ENCODE measurements at regions not wholly inside any gene's neighbourhood (a gene's known extent, or its start where the extent isn't known, plus 50 kb on each side); places are given as distances from the start of the nearest gene placed in this dataset.

DNA sequence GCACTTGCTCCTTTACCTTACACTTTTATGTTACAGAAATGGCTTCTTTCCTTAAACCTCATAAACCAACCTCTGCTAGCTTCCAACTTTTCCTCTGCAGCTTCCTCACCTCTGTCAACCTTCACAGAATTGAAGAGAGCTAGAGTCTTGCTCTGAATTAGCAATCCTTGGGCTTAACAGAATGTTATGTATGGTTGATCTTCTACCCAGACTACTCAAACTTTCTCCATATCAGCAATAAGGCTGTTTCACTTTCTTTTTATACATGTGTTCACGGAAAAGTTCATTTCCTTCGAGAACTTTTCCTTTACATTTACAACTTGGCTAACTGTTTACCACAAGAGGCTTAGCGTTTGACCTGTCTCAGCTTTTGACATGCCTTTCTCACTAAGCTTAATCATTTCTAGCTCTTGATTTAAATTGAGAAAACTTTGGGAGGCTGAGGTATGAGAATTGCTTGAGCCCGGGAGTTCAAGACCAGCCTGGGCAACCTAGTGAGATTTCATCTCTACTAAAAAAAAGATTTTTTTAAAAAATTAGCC is 207.3 kb downstream of the BMP7 start:
- no peak overlapping the region for H3K9ac ChIP-seq
- H4K20me1 ChIP-seq (ENCODE audit: low read depth): no peaks in the 10 kb centered on the region
- H3K36me3 Mint-ChIP-seq: no peaks in the 10 kb centered on the region
- H3K9me3 ChIP-seq (ENCODE audit: low read depth): no peaks in the 10 kb centered on the region
- H3K4me2 ChIP-seq: no peak overlapping the region
- peaks cover 54% of the 10 kb centered on the region for H3K27me3 ChIP-seq
- H3K4me3 Mint-ChIP-seq: no peak overlapping the region
- no peak overlapping the region for H3K4me3 ChIP-seq
- H3K27me3 Mint-ChIP-seq (ENCODE audit: insufficient read depth, low read depth): peaks cover 18% of the 10 kb centered on the region
- H3K4me1 Mint-ChIP-seq: peaks cover 20% of the 10 kb centered on the region
- H3K4me1 ChIP-seq: peaks cover 4% of the 10 kb centered on the region
- no peaks in the 10 kb centered on the region for H3F3A ChIP-seq (ENCODE audit: low read depth)
- no peaks in the 10 kb centered on the region for H3K36me3 ChIP-seq
- H3K9me3 Mint-ChIP-seq: peaks cover 8% of the 10 kb centered on the region
- no peaks in the 10 kb centered on the region for H3K79me2 ChIP-seq (ENCODE audit: low read depth)
- H3K27ac ChIP-seq: no peak overlapping the region
- no peak overlapping the region for H3K27ac Mint-ChIP-seq
- no peak for TF ChIP-seq EZH2 (IDR thresholded peaks at IDR 0.05)
- TF ChIP-seq, protein P1, sequence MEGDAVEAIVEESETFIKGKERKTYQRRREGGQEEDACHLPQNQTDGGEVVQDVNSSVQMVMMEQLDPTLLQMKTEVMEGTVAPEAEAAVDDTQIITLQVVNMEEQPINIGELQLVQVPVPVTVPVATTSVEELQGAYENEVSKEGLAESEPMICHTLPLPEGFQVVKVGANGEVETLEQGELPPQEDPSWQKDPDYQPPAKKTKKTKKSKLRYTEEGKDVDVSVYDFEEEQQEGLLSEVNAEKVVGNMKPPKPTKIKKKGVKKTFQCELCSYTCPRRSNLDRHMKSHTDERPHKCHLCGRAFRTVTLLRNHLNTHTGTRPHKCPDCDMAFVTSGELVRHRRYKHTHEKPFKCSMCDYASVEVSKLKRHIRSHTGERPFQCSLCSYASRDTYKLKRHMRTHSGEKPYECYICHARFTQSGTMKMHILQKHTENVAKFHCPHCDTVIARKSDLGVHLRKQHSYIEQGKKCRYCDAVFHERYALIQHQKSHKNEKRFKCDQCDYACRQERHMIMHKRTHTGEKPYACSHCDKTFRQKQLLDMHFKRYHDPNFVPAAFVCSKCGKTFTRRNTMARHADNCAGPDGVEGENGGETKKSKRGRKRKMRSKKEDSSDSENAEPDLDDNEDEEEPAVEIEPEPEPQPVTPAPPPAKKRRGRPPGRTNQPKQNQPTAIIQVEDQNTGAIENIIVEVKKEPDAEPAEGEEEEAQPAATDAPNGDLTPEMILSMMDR (IDR thresholded peaks at IDR 0.05): no peak
- no peak for TF ChIP-seq EZH2phosphoT487 (IDR thresholded peaks at IDR 0.05)
- no peak for DNase-seq (ENCODE audit: low spot score)
- no peak overlapping the region for H2AFZ ChIP-seq (replicated peaks)

DNA sequence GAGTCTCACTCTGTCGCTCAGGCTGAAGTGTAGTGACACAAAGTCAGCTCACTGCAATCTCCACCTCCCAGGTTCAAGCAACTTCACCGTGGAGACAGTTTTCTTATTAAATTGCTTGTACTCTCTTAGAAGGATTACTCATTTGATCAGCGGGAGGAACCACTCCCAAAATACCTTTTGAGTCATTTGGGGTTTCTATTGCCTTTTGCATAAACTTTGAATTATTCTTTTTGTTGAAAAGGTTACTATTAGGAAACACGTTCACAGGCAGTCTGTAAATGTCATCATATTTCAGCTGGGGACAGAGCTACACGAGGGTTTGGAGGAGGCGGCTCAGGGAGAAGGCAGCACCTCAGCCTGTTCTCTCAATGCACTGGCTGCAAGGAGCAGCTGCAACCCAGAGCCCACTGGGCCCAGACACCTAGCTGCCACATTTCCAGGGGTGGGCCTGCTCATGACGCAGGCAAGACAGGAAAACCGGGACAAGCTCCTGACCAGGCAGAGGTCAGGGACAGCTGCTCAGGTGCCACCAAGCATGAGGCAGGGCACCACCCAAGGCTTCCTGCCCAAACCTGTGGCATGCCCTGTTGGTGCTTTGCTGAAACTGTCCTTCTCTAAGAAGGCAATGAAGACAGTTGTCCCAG is 205.9 kb downstream of the BMP7 start:
- H3K9me3 ChIP-seq (ENCODE audit: low read depth): no peaks in the 10 kb centered on the region

DNA sequence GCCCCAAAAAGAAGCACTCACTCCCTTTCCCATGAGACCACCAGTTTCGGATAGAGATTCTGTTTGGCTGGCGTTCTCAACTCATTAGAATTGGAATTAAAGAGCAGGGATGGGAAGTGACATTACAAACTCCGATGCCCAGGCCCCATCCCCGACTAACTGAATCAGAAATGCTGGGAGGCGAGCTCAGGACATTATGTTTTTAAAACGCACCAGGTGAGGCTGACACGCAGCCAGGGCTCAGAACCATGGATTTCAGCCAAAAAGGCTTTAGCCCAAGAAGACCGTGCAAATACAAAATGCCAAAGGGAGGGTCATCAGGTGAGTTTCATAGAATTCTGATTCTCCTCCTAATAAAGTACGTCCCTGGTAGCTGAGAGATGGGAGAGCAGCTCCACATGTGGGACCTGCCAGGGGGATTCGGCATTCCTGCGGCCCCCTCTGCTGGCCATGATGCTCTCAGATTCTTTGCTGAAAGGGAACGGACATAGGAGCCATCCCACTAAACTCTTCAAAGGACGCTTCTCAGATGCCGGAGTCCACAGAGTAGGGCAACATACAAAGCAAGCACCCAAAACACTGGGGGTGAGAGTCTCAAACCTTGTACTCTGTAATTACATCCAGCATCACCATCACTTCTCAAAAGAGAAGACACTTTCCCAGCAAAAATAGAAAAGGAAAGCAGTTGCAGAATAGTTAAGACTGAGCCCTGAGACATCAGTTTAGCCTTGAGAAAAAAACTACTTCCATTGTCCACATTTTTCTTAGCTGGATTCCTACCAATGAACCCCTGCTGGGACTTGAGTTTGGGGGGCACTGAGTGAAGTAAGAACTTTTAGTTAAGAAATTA is 205.2 kb downstream of the BMP7 start:
- H3K9me3 ChIP-seq (ENCODE audit: low read depth): no peaks in the 10 kb centered on the region
- no peaks in the 10 kb centered on the region for H3F3A ChIP-seq (ENCODE audit: low read depth)
- H2AFZ ChIP-seq (replicated peaks): peak overlapping the region; percentile 44
- H3K4me3 ChIP-seq: no peak overlapping the region
- no peak overlapping the region for H3K27ac ChIP-seq
- no peak overlapping the region for H3K4me2 ChIP-seq
- peaks cover 7% of the 10 kb centered on the region for H3K4me1 ChIP-seq
- peaks cover 25% of the 10 kb centered on the region for H3K4me1 Mint-ChIP-seq
- no peaks in the 10 kb centered on the region for H3K36me3 ChIP-seq
- H3K36me3 Mint-ChIP-seq: no peaks in the 10 kb centered on the region
- peaks cover 34% of the 10 kb centered on the region for H3K27me3 ChIP-seq
- H3K79me2 ChIP-seq (ENCODE audit: low read depth): no peaks in the 10 kb centered on the region
- DNase-seq (ENCODE audit: low spot score): peak; percentile 81
- no peak overlapping the region for H3K9ac ChIP-seq
- TF ChIP-seq, protein P1 (IDR thresholded peaks at IDR 0.05): peak; percentile 81
- TF ChIP-seq EZH2 (IDR thresholded peaks at IDR 0.05): no peak
- no peak overlapping the region for H3K4me3 Mint-ChIP-seq
- H3K27ac Mint-ChIP-seq: no peak overlapping the region
- H3K9me3 Mint-ChIP-seq: peaks cover 4% of the 10 kb centered on the region
- no peaks in the 10 kb centered on the region for H4K20me1 ChIP-seq (ENCODE audit: low read depth)
- H3K27me3 Mint-ChIP-seq (ENCODE audit: insufficient read depth, low read depth): peaks cover 16% of the 10 kb centered on the region

More for the DNA sequence above, 205.9 kb downstream of the BMP7 start:
- no peaks in the 10 kb centered on the region for H3F3A ChIP-seq (ENCODE audit: low read depth)
- no peak overlapping the region for H3K4me2 ChIP-seq
- H3K4me3 ChIP-seq: no peak overlapping the region
- TF ChIP-seq EZH2 (IDR thresholded peaks at IDR 0.05) (no peak), EZH2phosphoT487 (IDR thresholded peaks at IDR 0.05) (no peak)
- TF ChIP-seq, protein P1 (IDR thresholded peaks at IDR 0.05): no peak
- H3K4me1 ChIP-seq: peaks cover 4% of the 10 kb centered on the region
- no peak overlapping the region for H3K27ac ChIP-seq
- Mint-ChIP-seq H3K4me1 (peaks cover 20% of the 10 kb centered on the region), H3K27me3 (ENCODE audit: insufficient read depth, low read depth) (peaks cover 16% of the 10 kb centered on the region), H3K27ac (no peak overlapping the region), H3K36me3 (no peaks in the 10 kb centered on the region), H3K9me3 (peaks cover 5% of the 10 kb centered on the region), H3K4me3 (no peak overlapping the region)
- H3K9ac ChIP-seq: no peak overlapping the region
- no peaks in the 10 kb centered on the region for H3K79me2 ChIP-seq (ENCODE audit: low read depth)
- H4K20me1 ChIP-seq (ENCODE audit: low read depth): no peaks in the 10 kb centered on the region
- DNase-seq (ENCODE audit: low spot score): no peak
- H3K36me3 ChIP-seq: no peaks in the 10 kb centered on the region
- no peak overlapping the region for H2AFZ ChIP-seq (replicated peaks)
- H3K27me3 ChIP-seq: peaks cover 41% of the 10 kb centered on the region
